GM21367 (cell line): ENCODE measurements at regions not wholly inside any gene's neighbourhood (a gene's known extent, or its start where the extent isn't known, plus 50 kb on each side); places are given as distances from the start of the nearest gene placed in this dataset.
"Not testable (repeated sequence)": the region's sequence is repeated elsewhere in the genome, so short reads cannot be mapped to it uniquely, and the experiment has no call there.

Source experiments
- ATAC-seq: cut with Tn5 transposase; IDR thresholded peaks from one replicate; pipeline ENCODE4 v1.9.1; 2021; ENCODE audit not compliant: unreplicated experiment

GRCh38 chr14:53616536-53616935 is 340.1 kb downstream of the BMP4 start:
- ATAC-seq = not testable (repeated sequence)

GRCh38 chr14:53615252-53615651 is 341.4 kb downstream of the BMP4 start:
- ATAC-seq = no peak

- peak; percentile 95 for ATAC-seq
Measured at GRCh38 chr14:53613404-53614253, 343.0 kb downstream of the BMP4 start.

- no peak for ATAC-seq
Measured at GRCh38 chr14:53610947-53611346, 345.7 kb downstream of the BMP4 start.

- ATAC-seq = no peak
Measured at GRCh38 chr14:53609009-53609408, 347.6 kb downstream of the BMP4 start.

- no peak for ATAC-seq
Measured at GRCh38 chr14:53608369-53608768, 348.3 kb downstream of the BMP4 start.

GRCh38 chr14:53606203-53606602 is 350.4 kb downstream of the BMP4 start:
- ATAC-seq = no peak

GRCh38 chr14:53605562-53605961 is 351.1 kb downstream of the BMP4 start:
- no peak for ATAC-seq

- ATAC-seq = no peak
Measured at GRCh38 chr14:53603994-53604393, 352.6 kb downstream of the BMP4 start.

- no peak for ATAC-seq
Measured at GRCh38 chr14:53601409-53601808, 355.2 kb downstream of the BMP4 start.

GRCh38 chr14:53599221-53599945 is 357.2 kb downstream of the BMP4 start:
- no peak for ATAC-seq

GRCh38 chr14:53596853-53597525 is 359.6 kb downstream of the BMP4 start:
- no peak for ATAC-seq

GRCh38 chr14:53591816-53592215 is 364.8 kb downstream of the BMP4 start:
- ATAC-seq = no peak

GRCh38 chr14:53581504-53581903 is 375.1 kb downstream of the BMP4 start:
- no peak for ATAC-seq

GRCh38 chr14:53571641-53572328 is 384.8 kb downstream of the BMP4 start:
- no peak for ATAC-seq

GRCh38 chr14:53570411-53571387 is 385.9 kb downstream of the BMP4 start:
- peak; percentile 94 for ATAC-seq

- no peak for ATAC-seq
Measured at GRCh38 chr14:53569446-53569845, 387.2 kb downstream of the BMP4 start.

GRCh38 chr14:53567236-53567780 is 389.3 kb downstream of the BMP4 start:
- ATAC-seq = no peak

- ATAC-seq = no peak
Measured at GRCh38 chr14:53564870-53565269, 391.8 kb downstream of the BMP4 start.

GRCh38 chr14:53563628-53564027 is 393.0 kb downstream of the BMP4 start:
- no peak for ATAC-seq
